ENCODE measurements at regions not wholly inside any gene's neighbourhood (a gene's known extent, or its start where the extent isn't known, plus 50 kb on each side); places are given as distances from the start of the nearest gene placed in this dataset.

DNA sequence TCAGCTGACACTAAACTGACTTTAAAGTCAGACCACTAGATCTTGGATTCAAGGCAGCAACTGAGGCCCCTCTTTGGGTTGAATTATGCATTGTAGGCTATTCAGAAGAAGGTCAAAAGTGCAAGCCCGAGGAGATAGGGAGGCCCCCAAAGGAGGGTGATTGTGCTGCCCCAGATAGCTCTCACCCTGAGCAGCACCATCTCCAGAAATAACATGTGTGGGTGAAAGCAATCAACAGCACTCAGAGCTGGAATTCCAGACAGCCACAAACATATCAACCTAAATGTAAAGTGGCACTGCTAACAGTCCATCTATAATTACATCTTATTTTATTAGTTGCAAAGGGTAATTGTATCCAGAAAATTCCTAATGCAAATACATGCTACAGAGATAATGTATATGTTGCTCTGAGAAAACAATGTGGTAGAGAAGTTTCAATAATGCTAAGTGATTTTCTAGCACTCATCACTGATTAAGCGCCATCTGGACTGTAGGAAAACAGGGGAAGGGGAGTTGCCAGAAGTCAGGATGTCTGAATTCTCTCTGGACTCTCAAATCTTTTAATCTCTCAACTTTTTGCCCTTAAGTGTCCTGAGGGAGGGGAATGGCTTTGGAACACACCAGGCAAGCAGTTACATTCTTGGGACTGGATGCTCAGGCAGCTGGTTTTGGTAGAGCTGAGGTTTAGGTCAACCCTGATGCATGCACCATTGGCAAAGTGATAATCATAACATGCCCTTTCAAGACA lies 61.8 kb upstream of the SFRP2 start:
- DNase-seq (ENCODE audit: low spot score): no peak

DNA sequence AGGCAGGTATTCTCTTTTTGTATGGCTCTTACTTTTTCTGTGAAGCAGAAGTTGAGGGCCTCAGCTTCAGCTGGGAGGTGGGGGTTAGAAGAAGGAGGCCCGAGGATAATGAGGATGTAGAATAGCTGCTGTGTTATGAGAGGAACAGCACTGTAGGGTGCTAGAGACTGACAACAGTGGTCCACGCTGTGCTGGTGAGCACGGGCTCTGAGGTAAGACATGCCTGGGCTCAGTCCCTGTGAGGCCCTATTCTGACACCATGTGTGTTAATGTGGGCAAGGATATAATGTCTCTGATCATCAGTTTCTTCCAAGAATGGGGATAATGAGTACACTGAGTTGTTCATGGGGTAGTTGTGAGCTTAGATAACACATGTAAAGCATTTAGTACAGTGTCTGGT lies 55.3 kb upstream of the SFRP2 start:
- no peak for DNase-seq (ENCODE audit: low spot score)
